ENCODE measurements at regions not wholly inside any gene's neighbourhood (a gene's known extent, or its start where the extent isn't known, plus 50 kb on each side); places are given as distances from the start of the nearest gene placed in this dataset.

GRCh38 chr9:32306006-32306405 lies 78.4 kb upstream of the ACO1 start:
- Histone ChIP-seq H4K20me1 (ENCODE audit: insufficient read depth) (no peaks in the 10 kb centered on the region), H3K79me2 (ENCODE audit: insufficient read depth, low read length) (no peaks in the 10 kb centered on the region), H3K36me3 (ENCODE audit: control insufficient read depth in 1 of 2, insufficient read depth in 2 of 2, low read length in 2 of 2) (no peaks in the 10 kb centered on the region), H3K27me3 (ENCODE audit: insufficient read depth, low read length) (no peaks in the 10 kb centered on the region), H3K4me3 (replicated peaks in 1 of 2; ENCODE audit: low read depth in 1 of 2, low read length in 2 of 2) (no peak overlapping the region), H3K9me3 (ENCODE audit: control insufficient read depth in 1 of 2, insufficient read depth in 1 of 2, low read depth in 1 of 2, low read length in 2 of 2) (no peaks in the 10 kb centered on the region), H3K4me2 (ENCODE audit: low read length) (no peak overlapping the region), H2AFZ (ENCODE audit: low read depth, low read length, poor library complexity, severe bottlenecking) (no peak overlapping the region), H3K9me2 (ENCODE audit: insufficient read depth) (no peaks in the 10 kb centered on the region), H3K27ac (ENCODE audit: low read depth, low read length) (no peak overlapping the region), H3K4me1 (ENCODE audit: control insufficient read depth in 1 of 2, insufficient read depth in 2 of 2, low read length in 2 of 2) (no peaks in the 10 kb centered on the region), H3K9ac (ENCODE audit: low read length) (no peak overlapping the region)
- DNase-seq (ENCODE audit: low read depth, low spot score) (no peak), ATAC-seq (no peak)
- CTCF ChIA-PET: no interaction called here
- TF ChIP-seq CTCF (IDR thresholded peaks at IDR 0.05 in 2 of 3, conservative IDR thresholded peaks at IDR 0.05 in 1 of 3; ENCODE audit: borderline replicate concordance in 1 of 3, insufficient read depth in 1 of 3, low read depth in 2 of 3, low read length in 2 of 3) (no peak), SP1 (IDR thresholded peaks at IDR 0.05; ENCODE audit: low read depth) (no peak), POLR2A (IDR thresholded peaks at IDR 0.05; ENCODE audit: borderline replicate concordance, extremely low read depth, insufficient read depth, insufficient read length) (no peak), ELF1 (IDR thresholded peaks at IDR 0.05; ENCODE audit: borderline replicate concordance, low read depth) (no peak), POLR2AphosphoS5 (IDR thresholded peaks at IDR 0.05; ENCODE audit: low read depth, low read length) (no peak), TCF7L2 (IDR thresholded peaks at IDR 0.05; ENCODE audit: borderline replicate concordance, extremely low read depth, insufficient read depth, insufficient read length) (no peak), FOSL1 (IDR thresholded peaks at IDR 0.05; ENCODE audit: low read depth) (no peak), SRF (IDR thresholded peaks at IDR 0.05; ENCODE audit: low read depth) (no peak), JUND (IDR thresholded peaks at IDR 0.05) (no peak), ZBTB33 (IDR thresholded peaks at IDR 0.05; ENCODE audit: extremely low read depth, insufficient replicate concordance, low read length) (no peak), ZNF274 (IDR thresholded peaks at IDR 0.05; ENCODE audit: low read depth, low read length) (no peak), ZFX (IDR thresholded peaks at IDR 0.05) (no peak), CBX3 (IDR thresholded peaks at IDR 0.05; ENCODE audit: low read depth) (no peak), SIN3A (IDR thresholded peaks at IDR 0.05; ENCODE audit: low read depth) (no peak), CEBPB (IDR thresholded peaks at IDR 0.05; ENCODE audit: low read depth) (no peak)
- TF ChIP-seq, protein P1, sequence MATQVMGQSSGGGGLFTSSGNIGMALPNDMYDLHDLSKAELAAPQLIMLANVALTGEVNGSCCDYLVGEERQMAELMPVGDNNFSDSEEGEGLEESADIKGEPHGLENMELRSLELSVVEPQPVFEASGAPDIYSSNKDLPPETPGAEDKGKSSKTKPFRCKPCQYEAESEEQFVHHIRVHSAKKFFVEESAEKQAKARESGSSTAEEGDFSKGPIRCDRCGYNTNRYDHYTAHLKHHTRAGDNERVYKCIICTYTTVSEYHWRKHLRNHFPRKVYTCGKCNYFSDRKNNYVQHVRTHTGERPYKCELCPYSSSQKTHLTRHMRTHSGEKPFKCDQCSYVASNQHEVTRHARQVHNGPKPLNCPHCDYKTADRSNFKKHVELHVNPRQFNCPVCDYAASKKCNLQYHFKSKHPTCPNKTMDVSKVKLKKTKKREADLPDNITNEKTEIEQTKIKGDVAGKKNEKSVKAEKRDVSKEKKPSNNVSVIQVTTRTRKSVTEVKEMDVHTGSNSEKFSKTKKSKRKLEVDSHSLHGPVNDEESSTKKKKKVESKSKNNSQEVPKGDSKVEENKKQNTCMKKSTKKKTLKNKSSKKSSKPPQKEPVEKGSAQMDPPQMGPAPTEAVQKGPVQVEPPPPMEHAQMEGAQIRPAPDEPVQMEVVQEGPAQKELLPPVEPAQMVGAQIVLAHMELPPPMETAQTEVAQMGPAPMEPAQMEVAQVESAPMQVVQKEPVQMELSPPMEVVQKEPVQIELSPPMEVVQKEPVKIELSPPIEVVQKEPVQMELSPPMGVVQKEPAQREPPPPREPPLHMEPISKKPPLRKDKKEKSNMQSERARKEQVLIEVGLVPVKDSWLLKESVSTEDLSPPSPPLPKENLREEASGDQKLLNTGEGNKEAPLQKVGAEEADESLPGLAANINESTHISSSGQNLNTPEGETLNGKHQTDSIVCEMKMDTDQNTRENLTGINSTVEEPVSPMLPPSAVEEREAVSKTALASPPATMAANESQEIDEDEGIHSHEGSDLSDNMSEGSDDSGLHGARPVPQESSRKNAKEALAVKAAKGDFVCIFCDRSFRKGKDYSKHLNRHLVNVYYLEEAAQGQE (IDR thresholded peaks at IDR 0.05; ENCODE audit: low read depth): no peak
- TF ChIP-seq, protein P2, sequence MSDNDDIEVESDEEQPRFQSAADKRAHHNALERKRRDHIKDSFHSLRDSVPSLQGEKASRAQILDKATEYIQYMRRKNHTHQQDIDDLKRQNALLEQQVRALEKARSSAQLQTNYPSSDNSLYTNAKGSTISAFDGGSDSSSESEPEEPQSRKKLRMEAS (IDR thresholded peaks at IDR 0.05): no peak
- RAD21 ChIA-PET (ENCODE audit: low non-redundant PET in 1 of 2, low total read pairs in 2 of 2, uncharacterized antibody in 2 of 2, unreplicated experiment in 2 of 2): no interaction called here
- BruUV-seq (replicated peaks): no TSS peak
- POLR2A ChIA-PET: no interaction called here
- intact Hi-C loops (cut with micrococcal nuclease): no loop called here
